Neuronal stem cell (in vitro differentiated cells): ENCODE measurements at regions not wholly inside any gene's neighbourhood (a gene's known extent, or its start where the extent isn't known, plus 50 kb on each side); places are given as distances from the start of the nearest gene placed in this dataset.

ENCODE experiments used
- DNase-seq: peaks from one replicate; pipeline ENCODE4 v3.0.0-alpha.2; 2013; ENCODE audit warnings: low spot score
- H2AFZ ChIP-seq: one replicate; pipeline ENCODE4 v1.6.1; 2013; ENCODE audit warnings: mild to moderate bottlenecking, low read length, inconsistent platforms
- H2AK5ac ChIP-seq: 2 replicates; pipeline ENCODE4 v1.6.1; 2013; ENCODE audit warnings: low read depth, mild to moderate bottlenecking, inconsistent platforms, low read length, moderate library complexity, mixed read lengths
- H2BK120ac ChIP-seq: 2 replicates; pipeline ENCODE4 v1.6.1; 2013; ENCODE audit warnings: low read depth, mild to moderate bottlenecking, inconsistent platforms, low read length, moderate library complexity, mixed read lengths
- H2BK12ac ChIP-seq: one replicate; pipeline ENCODE4 v1.6.1; 2013; ENCODE audit warnings: low read length, inconsistent platforms
- H2BK15ac ChIP-seq: 2 replicates; pipeline ENCODE4 v1.6.1; 2013; ENCODE audit warnings: mild to moderate bottlenecking, low read length, inconsistent platforms, mixed read lengths
- H2BK5ac ChIP-seq: one replicate; pipeline ENCODE4 v1.6.1; 2013; ENCODE audit warnings: inconsistent platforms, mild to moderate bottlenecking, low read length, moderate library complexity
- H3K14ac ChIP-seq: one replicate; pipeline ENCODE4 v1.6.1; 2013; ENCODE audit warnings: low read length, inconsistent platforms
- H3K18ac ChIP-seq: 2 replicates; pipeline ENCODE4 v1.6.1; 2013; ENCODE audit warnings: low read length, inconsistent platforms
- H3K23ac ChIP-seq: 2 replicates; pipeline ENCODE4 v1.6.1; 2013; ENCODE audit warnings: low read depth, mild to moderate bottlenecking, mixed read lengths, low read length, inconsistent platforms; ENCODE audit not compliant: poor library complexity
- H3K27ac ChIP-seq: replicated peaks from 3 replicates; pipeline ENCODE4 v1.5.1; 2013; ENCODE audit warnings: low read length, inconsistent platforms
- H3K27me3 ChIP-seq, 3 experiments: 2 replicates each; pipeline ENCODE4 v1.6.1; 2013; ENCODE audit warnings: low read length in 3 of 3, mild to moderate bottlenecking in 2 of 3, inconsistent platforms in 1 of 3, low read depth in 1 of 3, mixed read lengths in 1 of 3, moderate library complexity in 1 of 3; ENCODE audit not compliant: control insufficient read depth in 3 of 3, insufficient read depth in 3 of 3
- H3K36me3 ChIP-seq, 2 donors: replicated peaks in 1 of 2; 2 replicates each; pipeline ENCODE4 v1.6.1; 2013; ENCODE audit warnings: low read length in 2 of 2; ENCODE audit not compliant: control insufficient read depth in 2 of 2, insufficient read depth in 2 of 2
- H3K4ac ChIP-seq: 2 replicates; pipeline ENCODE4 v1.6.1; 2013; ENCODE audit warnings: inconsistent platforms, mild to moderate bottlenecking, low read length, moderate library complexity
- H3K4me1 ChIP-seq, 2 donors: 1 replicate in 1 of 2; 2 replicates in 1 of 2; pipeline ENCODE4 v1.6.1; 2013; ENCODE audit warnings: low read length in 2 of 2, low read depth in 1 of 2; ENCODE audit not compliant: control insufficient read depth in 2 of 2, insufficient read depth in 1 of 2
- H3K4me2 ChIP-seq: one replicate; pipeline ENCODE4 v1.6.1; 2013; ENCODE audit warnings: mild to moderate bottlenecking, low read length, inconsistent platforms; ENCODE audit not compliant: insufficient read depth, poor library complexity, severe bottlenecking
- H3K4me3 ChIP-seq, 2 donors: 2 replicates each; pipeline ENCODE4 v1.5.1; 2013; ENCODE audit warnings: low read length in 2 of 2, mild to moderate bottlenecking in 2 of 2, inconsistent platforms in 1 of 2, moderate library complexity in 1 of 2
- H3K79me1 ChIP-seq: one replicate; pipeline ENCODE4 v1.6.1; 2013; ENCODE audit warnings: low read depth, mild to moderate bottlenecking, inconsistent platforms, low read length, moderate library complexity
- H3K9ac ChIP-seq: one replicate; pipeline ENCODE4 v1.6.1; 2013; ENCODE audit warnings: mild to moderate bottlenecking, low read depth, low read length, inconsistent platforms; ENCODE audit not compliant: poor library complexity
- H3K9me3 ChIP-seq, 2 donors: replicated peaks in 1 of 2; 2 replicates each; pipeline versions ENCODE3 to v1.6.1; 2013; ENCODE audit warnings: low read length in 2 of 2, mild to moderate bottlenecking in 2 of 2, inconsistent platforms in 1 of 2, low read depth in 1 of 2, mixed read lengths in 1 of 2, moderate library complexity in 1 of 2; ENCODE audit not compliant: control insufficient read depth in 2 of 2, insufficient read depth in 1 of 2
- H4K8ac ChIP-seq: one replicate; pipeline ENCODE4 v1.6.1; 2013; ENCODE audit warnings: low read depth, mild to moderate bottlenecking, inconsistent platforms, low read length, moderate library complexity
- H4K91ac ChIP-seq: one replicate; pipeline ENCODE4 v1.6.1; 2013; ENCODE audit warnings: low read length, low read depth, mild to moderate bottlenecking, inconsistent platforms; ENCODE audit not compliant: poor library complexity
- WGBS, 2 donors: extraction: QIAGEN DNeasy Blood & Tissue Kit; methylation state at CpG; one replicate each; pipeline ENCODE4 v1.1.7; 2013; ENCODE audit warnings: missing lambda C conversion rate in 2 of 2, mixed read lengths in 1 of 2; ENCODE audit not compliant: insufficient read length in 2 of 2, insufficient replicate concordance in 1 of 2; ENCODE audit errors: extremely low coverage in 2 of 2; 5-methylcytosine and 5-hydroxymethylcytosine counted together

DNA sequence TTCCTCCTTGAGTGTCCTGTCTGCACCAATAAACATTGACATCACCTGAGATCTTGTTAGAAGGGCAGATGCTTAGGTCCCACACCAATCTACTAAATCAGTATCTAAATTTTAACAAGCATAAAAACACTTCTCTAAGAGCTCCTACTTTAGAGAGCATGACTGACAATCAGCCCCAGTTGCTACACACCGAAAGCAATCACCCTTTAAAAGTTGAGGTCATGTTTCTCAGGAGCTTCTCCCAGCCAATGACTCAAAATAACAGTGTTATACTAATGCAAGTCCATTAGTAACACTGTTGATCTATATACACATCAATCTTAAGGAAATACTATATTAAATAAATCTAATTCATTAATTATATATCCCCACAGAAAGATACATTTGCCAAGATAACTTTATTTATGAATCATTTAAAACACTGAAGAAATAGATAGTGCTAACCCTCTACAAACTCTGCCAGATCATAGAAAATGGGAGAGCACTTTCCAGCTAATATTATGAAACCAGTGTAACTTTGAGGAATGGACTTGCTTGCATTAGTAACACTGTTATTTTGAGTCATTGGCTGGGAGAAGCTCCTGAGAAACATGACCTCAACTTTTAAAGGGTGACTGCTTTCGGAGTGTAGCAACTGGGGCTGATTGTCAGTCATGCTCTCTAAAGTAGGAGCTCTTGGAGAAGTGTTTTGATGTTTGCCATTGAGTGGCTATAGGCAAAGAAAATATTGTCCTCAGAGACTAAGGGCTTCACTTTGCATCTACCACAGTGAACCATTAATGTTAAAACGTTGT, 109.8 kb upstream of the HDX start:
- H2BK120ac ChIP-seq, result no peak overlapping the region

DNA sequence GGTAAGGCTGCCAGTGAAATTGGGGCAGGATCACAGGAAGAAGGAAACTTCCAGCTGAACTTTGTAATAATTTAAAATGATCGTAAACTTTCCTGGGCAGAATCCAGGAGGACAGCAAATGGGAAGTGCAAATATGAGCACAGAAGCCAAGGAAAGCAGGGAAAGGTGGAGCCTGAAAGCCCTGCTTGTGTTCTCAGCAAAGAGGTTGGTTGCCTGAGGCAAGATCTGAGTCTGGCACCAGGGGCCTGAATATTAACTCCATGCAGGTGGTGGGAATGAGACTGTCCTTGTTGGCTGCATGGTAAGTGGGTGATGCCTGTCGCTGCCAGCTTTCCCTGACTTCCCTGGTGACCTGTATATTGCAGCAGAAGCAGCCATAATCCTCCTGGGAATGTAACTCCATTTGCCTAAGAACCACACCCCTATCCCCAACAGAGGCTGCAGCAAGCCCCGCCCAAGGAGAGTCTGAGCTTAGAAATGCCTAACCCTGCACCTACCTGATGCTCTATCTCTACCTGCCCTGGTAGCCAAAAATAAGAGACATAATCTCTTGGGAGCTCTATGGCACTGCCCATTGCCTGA, 132.0 kb upstream of the HDX start:
- Histone ChIP-seq H2BK5ac (no peak overlapping the region), H3K4me2 (no peak overlapping the region), H3K27me3 (no peaks in the 10 kb centered on the region), H3K23ac (no peak overlapping the region), H3K36me3 (no peaks in the 10 kb centered on the region), H3K4me3 (no peak overlapping the region), H3K9ac (no peak overlapping the region), H4K91ac (no peak overlapping the region), H3K14ac (no peak overlapping the region), H2BK120ac (no peak overlapping the region), H3K4ac (no peak overlapping the region), H2BK12ac (no peak overlapping the region), H2AFZ (no peak overlapping the region), H4K8ac (no peak overlapping the region), H3K18ac (no peak overlapping the region), H2AK5ac (no peak overlapping the region), H3K4me1 (no peaks in the 10 kb centered on the region), H3K79me1 (no peaks in the 10 kb centered on the region), H2BK15ac (no peak overlapping the region), H3K27ac (no peak overlapping the region), H3K9me3 (no peaks in the 10 kb centered on the region)
- no CpG with 5 or more reads among the region's 3 CpGs for WGBS, 2 donors
- no peak for DNase-seq

More for the DNA sequence above, 109.8 kb upstream of the HDX start:
- no peak overlapping the region for H3K27ac ChIP-seq
- H3K79me1 ChIP-seq, result no peaks in the 10 kb centered on the region
- H2BK5ac ChIP-seq, result no peak overlapping the region
- H3K36me3 ChIP-seq, result no peaks in the 10 kb centered on the region
- DNase-seq, result no peak
- no peak overlapping the region for H3K4me2 ChIP-seq
- H3K14ac ChIP-seq, result no peak overlapping the region
- H2AK5ac ChIP-seq, result no peak overlapping the region
- H2AFZ ChIP-seq, result no peak overlapping the region
- no peak overlapping the region for H2BK15ac ChIP-seq
- H2BK12ac ChIP-seq, result no peak overlapping the region
- H3K4ac ChIP-seq, result no peak overlapping the region
- no peak overlapping the region for H3K23ac ChIP-seq
- H3K9ac ChIP-seq, result no peak overlapping the region
- no peak overlapping the region for H4K91ac ChIP-seq
- no CpG with 5 or more reads among the region's 3 CpGs for WGBS, 2 donors
- H3K9me3 ChIP-seq, result no peaks in the 10 kb centered on the region
- H3K27me3 ChIP-seq, result no peaks in the 10 kb centered on the region
- no peaks in the 10 kb centered on the region for H3K4me1 ChIP-seq
- no peak overlapping the region for H4K8ac ChIP-seq
- H3K4me3 ChIP-seq, result no peak overlapping the region
- no peak overlapping the region for H3K18ac ChIP-seq

DNA sequence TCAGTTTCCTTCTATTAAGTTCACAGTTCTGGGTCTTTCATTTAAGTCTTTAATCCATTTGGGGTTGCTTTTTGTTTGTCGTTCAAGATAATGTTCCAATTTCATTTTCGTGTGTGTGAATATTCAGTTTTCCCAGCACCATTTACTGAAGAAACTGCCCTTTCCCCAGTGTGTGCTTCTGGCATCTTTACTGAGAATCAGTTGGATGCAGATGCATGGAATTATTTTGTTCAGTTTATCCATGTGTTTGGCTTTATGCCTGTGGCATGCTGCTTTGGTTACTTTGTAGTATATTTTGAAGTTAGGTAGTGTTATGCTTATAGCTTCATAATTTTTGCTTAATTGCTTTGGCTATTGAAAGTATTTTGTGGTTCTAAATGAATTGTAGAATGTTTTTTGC, 163.8 kb upstream of the HDX start:
- no peak overlapping the region for H2BK120ac ChIP-seq
- H2BK12ac ChIP-seq, result no peak overlapping the region
- no peaks in the 10 kb centered on the region for H3K79me1 ChIP-seq
- H3K27me3 ChIP-seq, result no peaks in the 10 kb centered on the region
- no peak overlapping the region for H2BK5ac ChIP-seq
- no peak overlapping the region for H3K27ac ChIP-seq
- H3K18ac ChIP-seq, result no peak overlapping the region
- no peak overlapping the region for H3K23ac ChIP-seq
- H3K9me3 ChIP-seq, result no peaks in the 10 kb centered on the region
- no peak for DNase-seq
- H3K4ac ChIP-seq, result no peak overlapping the region
- no peak overlapping the region for H3K14ac ChIP-seq
- no CpG with 5 or more reads among the region's 2 CpGs for WGBS, 2 donors
- H3K4me3 ChIP-seq, result no peak overlapping the region
- H3K36me3 ChIP-seq, result no peaks in the 10 kb centered on the region
- no peak overlapping the region for H4K91ac ChIP-seq
- no peaks in the 10 kb centered on the region for H3K4me1 ChIP-seq
- H2BK15ac ChIP-seq, result no peak overlapping the region
- H2AFZ ChIP-seq, result no peak overlapping the region
- H2AK5ac ChIP-seq, result no peak overlapping the region
- no peak overlapping the region for H3K9ac ChIP-seq
- no peak overlapping the region for H4K8ac ChIP-seq
- no peak overlapping the region for H3K4me2 ChIP-seq

DNA sequence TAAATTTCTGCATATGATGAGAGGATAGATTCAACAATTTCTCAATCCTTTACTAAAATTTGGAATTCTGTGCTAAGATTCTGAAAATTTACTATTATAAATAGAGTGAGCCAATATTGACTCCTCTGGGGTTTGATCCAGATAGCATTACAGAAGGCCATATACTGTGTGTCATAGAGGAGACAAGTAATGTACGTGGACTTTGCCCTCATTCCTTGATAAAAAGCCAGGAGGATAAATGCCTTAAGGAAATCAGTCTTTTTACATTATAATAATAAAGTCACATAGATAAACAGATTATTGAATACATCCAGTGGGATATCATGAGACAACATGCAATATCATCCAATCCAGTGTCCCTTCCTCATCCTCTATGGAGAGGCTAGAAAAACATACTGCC, 188.0 kb upstream of the HDX start:
- Histone ChIP-seq H4K91ac (no peak overlapping the region), H3K9me3 (no peaks in the 10 kb centered on the region), H3K79me1 (no peaks in the 10 kb centered on the region), H3K14ac (no peak overlapping the region), H3K27me3 (no peaks in the 10 kb centered on the region), H2BK5ac (no peak overlapping the region), H3K4me2 (no peak overlapping the region), H3K4ac (no peak overlapping the region), H2BK120ac (no peak overlapping the region), H3K18ac (no peak overlapping the region), H2BK12ac (no peak overlapping the region), H3K23ac (no peak overlapping the region), H2AK5ac (no peak overlapping the region), H3K4me3 (no peak overlapping the region), H3K36me3 (no peaks in the 10 kb centered on the region), H3K9ac (no peak overlapping the region), H2AFZ (no peak overlapping the region), H4K8ac (no peak overlapping the region), H3K4me1 (no peaks in the 10 kb centered on the region), H3K27ac (no peak overlapping the region), H2BK15ac (no peak overlapping the region)
- WGBS, 2 donors, result no CpG with 5 or more reads among the region's 1 CpG
- DNase-seq, result no peak
